ENCODE measurements at regions not wholly inside any gene's neighbourhood (a gene's known extent, or its start where the extent isn't known, plus 50 kb on each side); places are given as distances from the start of the nearest gene placed in this dataset.

GRCh38 chr1:168453056-168453455 is 90.7 kb downstream of the XCL2 start:
- FAIRE-seq: no peak
- ChIA-PET CTCF (interaction anchor here (1.0 to 6.0 kb wide), 14 partner anchors 10 to 150 kb away, joined by 3 to 44 read pairs (median 4); no protein-coding TSS in a partner anchor), SMC1A (ENCODE audit: uncharacterized antibody, unreplicated experiment) (interaction anchor here (0.7 to 14.0 kb wide), 17 partner anchors 10 to 179 kb away, joined by 3 to 114 read pairs (median 4); no protein-coding TSS in a partner anchor), RAD21 (ENCODE audit: unreplicated experiment) (interaction anchor here (1.0 to 2.7 kb wide), 8 partner anchors 9 to 152 kb away, joined by 3 to 21 read pairs (median 4); no protein-coding TSS in a partner anchor), POLR2A (interaction anchor here (1.5 to 2.3 kb wide), 2 partner anchors 14 to 101 kb away, joined by 5 to 9 read pairs; no protein-coding TSS in a partner anchor)
- DNase-seq (ENCODE audit: low read depth, low spot score): no peak
- intact Hi-C loops (cut with micrococcal nuclease; ENCODE audit: unreplicated experiment): no loop called here
- Histone ChIP-seq H3K9me3 (replicated peaks; ENCODE audit: control insufficient read depth, insufficient read depth, low read length) (peaks cover 9% of the 10 kb centered on the region), H3K4me3 (no peak overlapping the region), H3K36me3 (ENCODE audit: control insufficient read depth in 2 of 2, insufficient read depth in 2 of 2, low read length in 1 of 2) (no peaks in the 10 kb centered on the region), H3K27me3 (replicated peaks in 1 of 2; ENCODE audit: control insufficient read depth in 2 of 2, insufficient read depth in 2 of 2, low read length in 1 of 2) (no peaks in the 10 kb centered on the region), H3K4me2 (ENCODE audit: control insufficient read depth, insufficient read depth) (no peak overlapping the region), H3K27ac (ENCODE audit: control insufficient read depth, insufficient read depth) (no peak overlapping the region), H3K9ac (ENCODE audit: control insufficient read depth, insufficient read depth, low read length) (no peak overlapping the region), H2AFZ (ENCODE audit: control insufficient read depth, low read depth, low read length) (no peak overlapping the region), H4K20me1 (ENCODE audit: control insufficient read depth, insufficient read depth) (no peaks in the 10 kb centered on the region), H3K79me2 (ENCODE audit: control insufficient read depth, insufficient read depth, low read length) (no peaks in the 10 kb centered on the region), H3K4me1 (ENCODE audit: control insufficient read depth, insufficient read depth, low read length) (no peaks in the 10 kb centered on the region)
- ATAC-seq: no peak
- no TSS peak for BruUV-seq (replicated peaks)
- in situ Hi-C loops (cut with MboI): no loop called here
- WGBS (ENCODE audit: insufficient coverage, insufficient replicate concordance, low lambda C conversion rate, missing lambda C conversion rate): 36% methylated on average over 4 of the region's 4 CpGs
- TF ChIP-seq TBL1XR1 (IDR thresholded peaks at IDR 0.05; ENCODE audit: low read depth, low read length): no peak
- TF ChIP-seq RBBP5 (conservative IDR thresholded peaks at IDR 0.05): no peak
- TF ChIP-seq NR2F1 (conservative IDR thresholded peaks at IDR 0.05): no peak
- TF ChIP-seq ZNF217 (IDR thresholded peaks at IDR 0.05): no peak
- no peak for TF ChIP-seq SKIL (IDR thresholded peaks at IDR 0.05; ENCODE audit: low read depth, poor library complexity, severe bottlenecking)
- no peak for TF ChIP-seq NKRF (conservative IDR thresholded peaks at IDR 0.05)
- TF ChIP-seq, protein P1, sequence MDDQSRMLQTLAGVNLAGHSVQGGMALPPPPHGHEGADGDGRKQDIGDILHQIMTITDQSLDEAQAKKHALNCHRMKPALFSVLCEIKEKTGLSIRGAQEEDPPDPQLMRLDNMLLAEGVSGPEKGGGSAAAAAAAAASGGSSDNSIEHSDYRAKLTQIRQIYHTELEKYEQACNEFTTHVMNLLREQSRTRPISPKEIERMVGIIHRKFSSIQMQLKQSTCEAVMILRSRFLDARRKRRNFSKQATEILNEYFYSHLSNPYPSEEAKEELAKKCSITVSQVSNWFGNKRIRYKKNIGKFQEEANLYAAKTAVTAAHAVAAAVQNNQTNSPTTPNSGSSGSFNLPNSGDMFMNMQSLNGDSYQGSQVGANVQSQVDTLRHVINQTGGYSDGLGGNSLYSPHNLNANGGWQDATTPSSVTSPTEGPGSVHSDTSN (IDR thresholded peaks at IDR 0.05; ENCODE audit: insufficient replicate concordance, low read depth, low read length): no peak
- no peak for TF ChIP-seq KDM1A (IDR thresholded peaks at IDR 0.05; ENCODE audit: borderline replicate concordance)
- TF ChIP-seq SMAD5 (IDR thresholded peaks at IDR 0.05; ENCODE audit: low read depth): no peak
- no peak for TF ChIP-seq TARDBP (IDR thresholded peaks at IDR 0.05; ENCODE audit: borderline replicate concordance)
- TF ChIP-seq ZBTB40 (IDR thresholded peaks at IDR 0.05; ENCODE audit: borderline replicate concordance): no peak
- TF ChIP-seq ZNF274 (IDR thresholded peaks at IDR 0.05; ENCODE audit: insufficient read depth, insufficient read length): no peak
- TF ChIP-seq EED (IDR thresholded peaks at IDR 0.05; ENCODE audit: low read depth): no peak
- TF ChIP-seq, protein P2, sequence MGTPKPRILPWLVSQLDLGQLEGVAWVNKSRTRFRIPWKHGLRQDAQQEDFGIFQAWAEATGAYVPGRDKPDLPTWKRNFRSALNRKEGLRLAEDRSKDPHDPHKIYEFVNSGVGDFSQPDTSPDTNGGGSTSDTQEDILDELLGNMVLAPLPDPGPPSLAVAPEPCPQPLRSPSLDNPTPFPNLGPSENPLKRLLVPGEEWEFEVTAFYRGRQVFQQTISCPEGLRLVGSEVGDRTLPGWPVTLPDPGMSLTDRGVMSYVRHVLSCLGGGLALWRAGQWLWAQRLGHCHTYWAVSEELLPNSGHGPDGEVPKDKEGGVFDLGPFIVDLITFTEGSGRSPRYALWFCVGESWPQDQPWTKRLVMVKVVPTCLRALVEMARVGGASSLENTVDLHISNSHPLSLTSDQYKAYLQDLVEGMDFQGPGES (IDR thresholded peaks at IDR 0.05): no peak
- no peak for TF ChIP-seq SPI1 (IDR thresholded peaks at IDR 0.05; ENCODE audit: borderline replicate concordance, insufficient read depth, low read depth, low read length)

Measured in GM12878 (cell line).